22Rv1 (cell line): ENCODE measurements at regions not wholly inside any gene's neighbourhood (a gene's known extent, or its start where the extent isn't known, plus 50 kb on each side); places are given as distances from the start of the nearest gene placed in this dataset.

Experiments used
- ZFX ChIP-seq: fragments of 450-650 bp; IDR thresholded peaks from 2 replicates; pipeline ENCODE4 v1.6.1; 2017; ENCODE audit warnings: antibody characterized with exemption, borderline replicate concordance
- TF ChIP-seq, protein P1 (sequence below): fragments of 450-650 bp; IDR thresholded peaks from 2 replicates; pipeline ENCODE4 v1.5.1; 2017; ENCODE audit warnings: mild to moderate bottlenecking

DNA sequence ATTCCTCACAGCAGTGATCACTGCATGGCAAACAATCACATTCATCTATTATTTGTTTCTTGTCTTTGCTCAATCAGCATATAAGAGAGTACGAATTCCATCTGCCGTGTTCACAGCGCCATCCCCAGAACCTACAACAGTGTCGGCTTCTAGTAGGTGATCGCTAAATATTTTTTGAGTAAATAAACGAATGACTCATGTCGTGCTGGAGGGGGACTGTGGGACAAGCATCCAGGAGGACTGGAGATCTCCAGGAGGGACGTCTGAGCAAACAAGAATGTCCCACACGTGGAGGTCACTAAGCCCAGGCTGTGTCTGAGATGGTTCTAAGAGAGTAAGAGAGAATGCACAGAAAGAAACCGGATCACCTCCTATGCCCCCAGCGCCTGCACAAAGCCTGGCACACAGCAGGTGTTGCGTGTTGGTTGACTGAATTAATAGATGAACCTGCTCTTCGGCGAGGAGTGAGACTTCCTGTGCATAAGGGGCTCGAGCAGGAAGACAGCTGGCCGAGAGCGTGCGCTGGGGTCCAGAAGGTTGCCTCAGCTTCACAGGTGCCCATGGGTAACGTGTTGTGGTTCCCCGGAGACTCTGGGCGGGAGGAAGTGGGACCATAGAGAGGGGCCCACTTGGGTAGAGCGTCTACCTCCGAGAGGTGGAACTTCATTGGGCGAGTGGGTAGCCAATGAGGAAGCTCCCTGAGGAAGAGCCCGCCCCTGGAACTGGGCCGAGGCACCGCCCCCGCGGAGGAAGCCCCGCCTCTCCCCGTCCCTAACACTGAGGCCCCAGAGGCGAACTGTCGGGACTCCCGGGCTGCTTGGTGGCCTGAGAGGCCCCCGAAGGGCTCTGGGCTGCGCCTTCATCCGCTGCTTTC lies 193.0 kb downstream of the MELK start:
- TF ChIP-seq, protein P1, sequence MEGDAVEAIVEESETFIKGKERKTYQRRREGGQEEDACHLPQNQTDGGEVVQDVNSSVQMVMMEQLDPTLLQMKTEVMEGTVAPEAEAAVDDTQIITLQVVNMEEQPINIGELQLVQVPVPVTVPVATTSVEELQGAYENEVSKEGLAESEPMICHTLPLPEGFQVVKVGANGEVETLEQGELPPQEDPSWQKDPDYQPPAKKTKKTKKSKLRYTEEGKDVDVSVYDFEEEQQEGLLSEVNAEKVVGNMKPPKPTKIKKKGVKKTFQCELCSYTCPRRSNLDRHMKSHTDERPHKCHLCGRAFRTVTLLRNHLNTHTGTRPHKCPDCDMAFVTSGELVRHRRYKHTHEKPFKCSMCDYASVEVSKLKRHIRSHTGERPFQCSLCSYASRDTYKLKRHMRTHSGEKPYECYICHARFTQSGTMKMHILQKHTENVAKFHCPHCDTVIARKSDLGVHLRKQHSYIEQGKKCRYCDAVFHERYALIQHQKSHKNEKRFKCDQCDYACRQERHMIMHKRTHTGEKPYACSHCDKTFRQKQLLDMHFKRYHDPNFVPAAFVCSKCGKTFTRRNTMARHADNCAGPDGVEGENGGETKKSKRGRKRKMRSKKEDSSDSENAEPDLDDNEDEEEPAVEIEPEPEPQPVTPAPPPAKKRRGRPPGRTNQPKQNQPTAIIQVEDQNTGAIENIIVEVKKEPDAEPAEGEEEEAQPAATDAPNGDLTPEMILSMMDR = no peak; the same call in 1 of the 2 replicates
- TF ChIP-seq ZFX = no peak
